H1 (cell line): ENCODE measurements at regions not wholly inside any gene's neighbourhood (a gene's known extent, or its start where the extent isn't known, plus 50 kb on each side); places are given as distances from the start of the nearest gene placed in this dataset.

Experiments
- CTCF ChIA-PET: fragments of 300-600 bp; sonication (Branson Sonifier 250); formaldehyde crosslinking; loops from one replicate; lab custom pipeline; 2021; ENCODE audit not compliant: partially characterized antibody; lab: Charles Lee
- POLR2A ChIA-PET: fragments of 300-600 bp; sonication (Branson Sonifier 250); formaldehyde crosslinking; loops from one replicate; lab custom pipeline; 2021; ENCODE audit warnings: inconsistent platforms; ENCODE audit not compliant: partially characterized antibody; lab: Charles Lee
- DNase-seq, 2 experiments: peaks; one replicate each; pipeline versions ENCODE4 v3.0.0 to v3.0.0-alpha.2; 2010 to 2022; ENCODE audit warnings: low spot score in 2 of 2, low read depth in 1 of 2, mixed read lengths in 1 of 2
- FAIRE-seq: peaks from 2 replicates; lab custom pipeline; 2011; peaks lifted over from hg19 to GRCh38; lab: Jason Lieb, UNC
- H2AFZ ChIP-seq: 2 replicates; pipeline ENCODE4 v1.8.1; 2012; ENCODE audit warnings: low read length, inconsistent platforms
- H2AK5ac ChIP-seq: 2 replicates; pipeline ENCODE4 v1.6.1; 2013; ENCODE audit warnings: low read depth, low read length
- H2BK120ac ChIP-seq: replicated peaks from 2 replicates; pipeline ENCODE3; 2013; ENCODE audit warnings: low read depth, low read length, inconsistent platforms
- H2BK12ac ChIP-seq: 2 replicates; pipeline ENCODE4 v1.6.1; 2013; ENCODE audit warnings: low read depth, low read length
- H2BK15ac ChIP-seq: 2 replicates; pipeline ENCODE4 v1.6.1; 2013; ENCODE audit warnings: low read length
- H2BK20ac ChIP-seq: 2 replicates; pipeline ENCODE4 v1.6.1; 2013; ENCODE audit warnings: low read length
- H2BK5ac ChIP-seq: 2 replicates; pipeline ENCODE4 v1.6.1; 2013; ENCODE audit warnings: low read depth, low read length
- H3K14ac ChIP-seq: 2 replicates; pipeline ENCODE4 v1.6.1; 2013; ENCODE audit warnings: inconsistent platforms; ENCODE audit not compliant: insufficient read length
- H3K18ac ChIP-seq: 2 replicates; pipeline ENCODE4 v1.6.1; 2013; ENCODE audit warnings: low read length; ENCODE audit errors: extremely low read depth
- H3K23ac ChIP-seq: 2 replicates; pipeline ENCODE4 v1.6.1; 2013; ENCODE audit warnings: inconsistent platforms; ENCODE audit not compliant: insufficient read length
- H3K23me2 ChIP-seq: 2 replicates; pipeline ENCODE4 v1.6.1; 2013; ENCODE audit warnings: low read depth, low read length
- H3K27ac ChIP-seq: 2 replicates; pipeline ENCODE4 v1.6.1; 2011; ENCODE audit warnings: low read depth, low read length, inconsistent platforms
- H3K27me3 ChIP-seq, 4 experiments: replicated peaks in 1 of 4; 1 replicate in 1 of 4; 2 replicates in 3 of 4; pipeline versions ENCODE4 v1.6.1 to v1.8.1; 2011 to 2013; ENCODE audit warnings: low read length in 3 of 4, mild to moderate bottlenecking in 3 of 4, inconsistent platforms in 2 of 4, mixed read lengths in 2 of 4, moderate library complexity in 1 of 4; ENCODE audit not compliant: control insufficient read depth in 3 of 4, insufficient read depth in 3 of 4; ENCODE audit errors: extremely low read depth in 1 of 4
- H3K36me3 ChIP-seq, 4 experiments: 2 replicates each; pipeline versions ENCODE4 v1.6.1 to v1.8.1; 2011 to 2013; ENCODE audit warnings: mild to moderate bottlenecking in 4 of 4, low read length in 3 of 4, moderate library complexity in 2 of 4, control low read depth in 1 of 4, inconsistent platforms in 1 of 4; ENCODE audit not compliant: insufficient read depth in 4 of 4, control insufficient read depth in 2 of 4
- H3K4ac ChIP-seq: replicated peaks from 2 replicates; pipeline ENCODE3; 2013; ENCODE audit warnings: low read length, low read depth, mixed read lengths, inconsistent platforms; ENCODE audit not compliant: insufficient read length
- H3K4me1 ChIP-seq, 4 experiments: replicated peaks in 1 of 4; 1 replicate in 1 of 4; 2 replicates in 3 of 4; pipeline versions ENCODE4 v1.6.1 to v1.8.1; 2011 to 2013; ENCODE audit warnings: low read length in 3 of 4, inconsistent platforms in 2 of 4, mixed read lengths in 1 of 4; ENCODE audit not compliant: insufficient read depth in 4 of 4, control insufficient read depth in 3 of 4
- H3K4me2 ChIP-seq, 2 experiments: 2 replicates each; pipeline versions ENCODE4 v1.6.1 to v1.8.1; 2011 to 2013; ENCODE audit warnings: low read depth in 2 of 2, low read length in 2 of 2, control low read depth in 1 of 2, inconsistent platforms in 1 of 2, mild to moderate bottlenecking in 1 of 2; ENCODE audit not compliant: insufficient read depth in 1 of 2
- H3K4me3 ChIP-seq, 4 experiments: fragments of 200-600, 300-600 bp in 1 of 4; sonication (generic), shearing (Covaris generic), sonication (Bioruptor Twin) in 1 of 4; 2 replicates each; pipeline versions ENCODE4 v1.5.1 to v1.8.1; 2011 to 2016; ENCODE audit warnings: low read length in 4 of 4, low read depth in 3 of 4, control low read depth in 2 of 4, inconsistent platforms in 2 of 4, mild to moderate bottlenecking in 2 of 4, mixed read lengths in 1 of 4, moderate library complexity in 1 of 4; ENCODE audit not compliant: insufficient read depth in 2 of 4; ENCODE audit errors: extremely low read depth in 1 of 4
- H3K56ac ChIP-seq: replicated peaks from 2 replicates; pipeline ENCODE3; 2013; ENCODE audit warnings: low read depth, mild to moderate bottlenecking, mixed read lengths, low read length, inconsistent platforms; ENCODE audit not compliant: insufficient read length
- H3K79me1 ChIP-seq: 2 replicates; pipeline ENCODE4 v1.6.1; 2013; ENCODE audit warnings: low read depth, low read length, control low read depth
- H3K79me2 ChIP-seq, 2 experiments: 2 replicates each; pipeline versions ENCODE4 v1.6.1 to v1.8.1; 2012 to 2013; ENCODE audit warnings: low read length in 2 of 2, mild to moderate bottlenecking in 2 of 2, inconsistent platforms in 1 of 2; ENCODE audit not compliant: insufficient read depth in 2 of 2, control insufficient read depth in 1 of 2
- H3K9ac ChIP-seq, 4 experiments: replicated peaks in 1 of 4; 1 replicate in 1 of 4; 2 replicates in 3 of 4; pipeline versions ENCODE4 v1.6.1 to v1.8.1; 2011 to 2013; ENCODE audit warnings: low read depth in 3 of 4, low read length in 3 of 4, control low read depth in 2 of 4, mild to moderate bottlenecking in 2 of 4, moderate library complexity in 2 of 4, inconsistent platforms in 1 of 4; ENCODE audit errors: extremely low read depth in 1 of 4
- H3K9me3 ChIP-seq, 2 experiments: 2 replicates each; pipeline versions ENCODE4 v1.6.1 to v1.8.1; 2012 to 2013; ENCODE audit warnings: mild to moderate bottlenecking in 2 of 2, moderate library complexity in 2 of 2, control low read depth in 1 of 2, inconsistent platforms in 1 of 2, low read depth in 1 of 2, low read length in 1 of 2, mixed read lengths in 1 of 2; ENCODE audit not compliant: insufficient read depth in 2 of 2
- H4K20me1 ChIP-seq, 2 experiments: replicated peaks in 1 of 2; 2 replicates each; pipeline versions ENCODE3 to v1.8.1; 2011 to 2013; ENCODE audit warnings: inconsistent platforms in 2 of 2, low read length in 2 of 2, mild to moderate bottlenecking in 1 of 2; ENCODE audit not compliant: insufficient read depth in 2 of 2, control insufficient read depth in 1 of 2
- H4K5ac ChIP-seq: 2 replicates; pipeline ENCODE4 v1.6.1; 2013; ENCODE audit warnings: low read length, low read depth, mixed read lengths, inconsistent platforms; ENCODE audit not compliant: insufficient read length
- H4K8ac ChIP-seq: 2 replicates; pipeline ENCODE4 v1.8.0; 2013; ENCODE audit warnings: mild to moderate bottlenecking, moderate library complexity, low read length, inconsistent platforms; ENCODE audit not compliant: insufficient read depth; ENCODE audit errors: extremely low read depth
- H4K91ac ChIP-seq: replicated peaks from 2 replicates; pipeline ENCODE3; 2013; ENCODE audit warnings: low read length, mixed read lengths, inconsistent platforms; ENCODE audit not compliant: insufficient read length
- CBX8 ChIP-seq: fragments of 300-800, 300-1000 bp; sonication (generic); IDR thresholded peaks from 2 replicates; pipeline ENCODE4 v1.7.1; 2016; ENCODE audit warnings: low read depth, low read length, borderline replicate concordance
- CHD2 ChIP-seq: IDR thresholded peaks from 2 replicates; pipeline ENCODE4 v1.6.1; 2012; ENCODE audit warnings: low read length, improper control_type of control experiment
- EGR1 ChIP-seq: IDR thresholded peaks from 2 replicates; pipeline ENCODE4 v1.6.1; 2011; ENCODE audit warnings: low read depth, low read length, borderline replicate concordance
- JUND ChIP-seq: IDR thresholded peaks from 2 replicates; pipeline ENCODE4 v1.6.1; 2011; ENCODE audit warnings: mild to moderate bottlenecking, improper control_type of control experiment, low read length
- KDM4A ChIP-seq: IDR thresholded peaks from one replicate; pipeline ENCODE4 v1.7.1; 2012; ENCODE audit warnings: low read depth, mild to moderate bottlenecking, moderate library complexity, low read length, inconsistent platforms; ENCODE audit not compliant: severe bottlenecking
- RBBP5 ChIP-seq: IDR thresholded peaks from 2 replicates; pipeline ENCODE4 v1.7.1; 2012; ENCODE audit warnings: low read depth, mild to moderate bottlenecking, inconsistent platforms, low read length, moderate library complexity, borderline replicate concordance
- RFX5 ChIP-seq: IDR thresholded peaks from 2 replicates; pipeline ENCODE4 v1.6.1; 2011; ENCODE audit warnings: low read depth, low read length, improper control_type of control experiment, borderline replicate concordance
- SIN3A ChIP-seq, 2 experiments: IDR thresholded peaks in 1 of 2; conservative IDR thresholded peaks in 1 of 2; 2 replicates each; pipeline ENCODE4 v1.6.1; 2011 to 2012; ENCODE audit warnings: low read length in 2 of 2, improper control_type of control experiment in 1 of 2, low read depth in 1 of 2, mild to moderate bottlenecking in 1 of 2
- SP1 ChIP-seq: IDR thresholded peaks from 2 replicates; pipeline ENCODE4 v1.6.1; 2011; ENCODE audit warnings: low read depth, low read length
- TAF1 ChIP-seq: IDR thresholded peaks from 2 replicates; pipeline ENCODE4 v1.6.1; 2011; ENCODE audit warnings: mild to moderate bottlenecking, low read depth, low read length
- TCF12 ChIP-seq: IDR thresholded peaks from 2 replicates; pipeline ENCODE4 v1.6.1; 2011; ENCODE audit warnings: low read depth, mild to moderate bottlenecking, low read length
- ZNF274 ChIP-seq: IDR thresholded peaks from 2 replicates; pipeline ENCODE4 v1.7.0; 2012; ENCODE audit warnings: low read length, borderline replicate concordance; ENCODE audit errors: extremely low read depth
- WGBS, 2 experiments: shearing (Covaris generic) in 1 of 2; methylation state at CpG; one replicate each; pipeline versions ENCODE4 v1.1.6 to v1.1.7; 2013 to 2015; ENCODE audit warnings: low lambda C conversion rate in 2 of 2, mixed read lengths in 2 of 2, inconsistent platforms in 1 of 2, low coverage in 1 of 2, missing lambda C conversion rate in 1 of 2; ENCODE audit not compliant: insufficient replicate concordance in 2 of 2, insufficient coverage in 1 of 2, insufficient read length in 1 of 2; ENCODE audit errors: extremely low coverage in 1 of 2, missing lambda C conversion rate in 1 of 2; 5-methylcytosine and 5-hydroxymethylcytosine counted together
- TF ChIP-seq, protein P1 (sequence below): IDR thresholded peaks from 2 replicates; pipeline ENCODE4 v1.6.1; 2011; ENCODE audit warnings: low read length, improper control_type of control experiment

- Histone ChIP-seq H4K5ac (no peak overlapping the region), H3K14ac (no peak overlapping the region), H3K18ac (no peak overlapping the region), H3K23me2 (no peaks in the 10 kb centered on the region), H3K23ac (no peak overlapping the region), H3K27me3 (no peaks in the 10 kb centered on the region), H4K20me1 (no peaks in the 10 kb centered on the region), H3K4ac (no peak overlapping the region), H2BK120ac (no peak overlapping the region), H2AFZ (no peak overlapping the region), H4K8ac (no peak overlapping the region), H3K27ac (no peak overlapping the region), H2BK15ac (no peak overlapping the region), H3K4me1 (no peaks in the 10 kb centered on the region), H2BK12ac (no peak overlapping the region), H3K79me1 (no peaks in the 10 kb centered on the region), H3K9ac (no peak overlapping the region), H2BK5ac (no peak overlapping the region), H3K4me3 (no peak overlapping the region), H3K4me2 (no peak overlapping the region), H2BK20ac (no peak overlapping the region)
- TF ChIP-seq RBBP5 (no peak), CHD2 (no peak), EGR1 (no peak), TCF12 (no peak), JUND (no peak), SIN3A (conservative IDR thresholded peaks at IDR 0.05 in 1 of 2, IDR thresholded peaks at IDR 0.05 in 1 of 2; ENCODE audit: low read depth in 1 of 2, low read length in 2 of 2) (no peak), CBX8 (no peak), ZNF274 (no peak), RFX5 (no peak), SP1 (no peak), TAF1 (no peak), KDM4A (no peak)
- TF ChIP-seq, protein P1, sequence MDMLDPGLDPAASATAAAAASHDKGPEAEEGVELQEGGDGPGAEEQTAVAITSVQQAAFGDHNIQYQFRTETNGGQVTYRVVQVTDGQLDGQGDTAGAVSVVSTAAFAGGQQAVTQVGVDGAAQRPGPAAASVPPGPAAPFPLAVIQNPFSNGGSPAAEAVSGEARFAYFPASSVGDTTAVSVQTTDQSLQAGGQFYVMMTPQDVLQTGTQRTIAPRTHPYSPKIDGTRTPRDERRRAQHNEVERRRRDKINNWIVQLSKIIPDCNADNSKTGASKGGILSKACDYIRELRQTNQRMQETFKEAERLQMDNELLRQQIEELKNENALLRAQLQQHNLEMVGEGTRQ = no peak
- TF ChIP-seq, all 59 proteins: peak for 0
- FAIRE-seq = no peak
- H3K36me3 ChIP-seq = no peaks in the 10 kb centered on the region; a peak in 2 of 8 replicates
- CTCF ChIA-PET = no interaction called here
- no peak overlapping the region for H2AK5ac ChIP-seq
- POLR2A ChIA-PET = no interaction called here
- H3K56ac ChIP-seq = no peak overlapping the region
- no peak overlapping the region for H4K91ac ChIP-seq
- H3K79me2 ChIP-seq = no peaks in the 10 kb centered on the region
- no peak for DNase-seq
- 90% methylated on average over 1 of the region's 1 CpG; no CpG with 5 or more reads in 1 of the 2 experiments for WGBS, 2 experiments
- H3K9me3 ChIP-seq = no peaks in the 10 kb centered on the region
Observed at GRCh38 chr10:64571056-64571455, 1049.9 kb downstream of the REEP3 start.
